GM23248 (cell line): ENCODE measurements at regions not wholly inside any gene's neighbourhood (a gene's known extent, or its start where the extent isn't known, plus 50 kb on each side); places are given as distances from the start of the nearest gene placed in this dataset.

ENCODE experiments used
- DNase-seq: peaks from one replicate; pipeline ENCODE4 v3.0.0-alpha.2; 2015
- H2AFZ ChIP-seq: fragments of 200-600 bp; sonication (generic); 2 replicates; pipeline ENCODE4 v1.6.1; 2016; ENCODE audit warnings: antibody characterized with exemption
- H3F3A ChIP-seq: fragments of 200-600 bp; sonication (generic); 2 replicates; pipeline ENCODE4 v1.6.1; 2016; ENCODE audit warnings: mild to moderate bottlenecking, antibody characterized with exemption, mixed run types; ENCODE audit not compliant: insufficient read depth
- H3K27ac ChIP-seq: fragments of 200-600 bp; sonication (generic); 2 replicates; pipeline ENCODE4 v1.5.1; 2016; ENCODE audit warnings: mild to moderate bottlenecking
- H3K27me3 ChIP-seq: fragments of 200-600 bp; sonication (generic); replicated peaks from 2 replicates; pipeline ENCODE4 v1.6.1; 2016; ENCODE audit warnings: mild to moderate bottlenecking; ENCODE audit not compliant: insufficient read depth
- H3K36me3 ChIP-seq: fragments of 200-600 bp; sonication (generic); 2 replicates; pipeline ENCODE4 v1.6.1; 2016; ENCODE audit warnings: low read depth, mild to moderate bottlenecking
- H3K4me1 ChIP-seq: fragments of 200-600 bp; sonication (generic); 2 replicates; pipeline ENCODE4 v1.6.1; 2016; ENCODE audit warnings: mild to moderate bottlenecking; ENCODE audit not compliant: insufficient read depth
- H3K4me2 ChIP-seq: fragments of 200-600 bp; sonication (generic); one replicate; pipeline ENCODE4 v1.6.1; 2016; ENCODE audit warnings: mild to moderate bottlenecking; ENCODE audit not compliant: unreplicated experiment
- H3K4me3 ChIP-seq: fragments of 200-600 bp; sonication (generic); 2 replicates; pipeline ENCODE4 v1.5.1; 2016; ENCODE audit warnings: mild to moderate bottlenecking
- H3K79me2 ChIP-seq: fragments of 200-600 bp; sonication (generic); 2 replicates; pipeline ENCODE4 v1.6.1; 2016; ENCODE audit warnings: mild to moderate bottlenecking; ENCODE audit not compliant: insufficient read depth
- H3K9ac ChIP-seq: fragments of 200-600 bp; sonication (generic); 2 replicates; pipeline ENCODE4 v1.6.1; 2016; ENCODE audit warnings: mild to moderate bottlenecking
- H3K9me2 ChIP-seq: fragments of 200-600 bp; sonication (generic); 2 replicates; pipeline ENCODE4 v1.6.1; 2016; ENCODE audit warnings: mixed run types, mild to moderate bottlenecking, moderate library complexity; ENCODE audit not compliant: insufficient read depth
- H3K9me3 ChIP-seq: fragments of 200-600 bp; sonication (generic); one replicate; pipeline ENCODE4 v1.6.1; 2017; ENCODE audit warnings: low read depth
- H4K20me1 ChIP-seq: fragments of 200-600 bp; sonication (generic); 2 replicates; pipeline ENCODE4 v1.6.0; 2016; ENCODE audit not compliant: insufficient read depth
- EZH2 ChIP-seq: fragments of 200-600 bp; sonication (generic); IDR thresholded peaks from 2 replicates; pipeline ENCODE4 v1.6.1; 2018; ENCODE audit warnings: antibody characterized with exemption, mild to moderate bottlenecking; ENCODE audit not compliant: insufficient read depth, poor library complexity, severe bottlenecking
- EZH2phosphoT487 ChIP-seq: fragments of 200-600 bp; sonication (generic); IDR thresholded peaks from 2 replicates; pipeline ENCODE4 v1.6.1; 2018; ENCODE audit warnings: antibody characterized with exemption, moderate library complexity, mild to moderate bottlenecking, low read depth; ENCODE audit not compliant: insufficient read depth
- WGBS, 2 experiments: methylation state at CpG; one replicate each; pipeline ENCODE4 v1.1.6; 2015 to 2017; ENCODE audit warnings: low lambda C conversion rate in 2 of 2, low coverage in 1 of 2; ENCODE audit errors: missing lambda C conversion rate in 2 of 2; 5-methylcytosine and 5-hydroxymethylcytosine counted together
- in situ Hi-C: fragments of 300-500 bp; cut with MboI; formaldehyde crosslinking; loops from 2 replicates; pipeline ENCODE4 v1.15.0; 2020

DNA sequence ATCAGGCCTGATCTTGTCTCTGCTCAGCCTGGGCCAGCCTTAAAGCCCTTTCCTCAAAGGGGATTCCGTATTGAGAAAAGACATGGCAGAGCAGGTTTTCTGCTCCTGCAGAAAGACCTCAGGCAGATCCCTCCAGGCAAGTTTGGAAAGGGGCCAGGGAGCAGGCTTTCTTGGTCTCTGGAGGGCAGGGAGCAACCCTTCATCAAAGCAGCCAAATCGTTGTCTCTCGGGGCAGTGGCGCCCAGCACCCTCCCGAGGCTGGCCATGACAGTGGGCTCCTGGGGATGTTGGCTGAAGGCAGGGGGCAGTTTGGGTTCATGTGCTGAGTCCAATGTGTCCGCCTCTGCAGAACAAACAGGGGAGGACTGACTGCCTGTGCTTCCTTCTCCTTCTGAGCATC is 168.4 kb upstream of the WSCD1 start:
- Histone ChIP-seq H3K9me3 (no peaks in the 10 kb centered on the region), H3K27me3 (no peaks in the 10 kb centered on the region), H3K79me2 (no peaks in the 10 kb centered on the region), H3K4me2 (no peak overlapping the region), H4K20me1 (no peaks in the 10 kb centered on the region), H3K36me3 (no peaks in the 10 kb centered on the region), H3F3A (no peaks in the 10 kb centered on the region), H3K9ac (no peak overlapping the region), H3K4me1 (no peaks in the 10 kb centered on the region), H2AFZ (no peak overlapping the region), H3K4me3 (no peak overlapping the region), H3K9me2 (no peaks in the 10 kb centered on the region), H3K27ac (no peak overlapping the region)
- DNase-seq: no peak
- in situ Hi-C loops: no loop called here
- TF ChIP-seq EZH2phosphoT487 (no peak), EZH2 (no peak)
- WGBS, 2 experiments: 30 to 37% methylated on average over 6 of the region's 6 CpGs

GRCh38 chr17:5902181-5903140 is 167.7 kb upstream of the WSCD1 start:
- H3K9me3 ChIP-seq: no peaks in the 10 kb centered on the region

GRCh38 chr17:5911919-5912318 is 158.3 kb upstream of the WSCD1 start:
- no peaks in the 10 kb centered on the region for H3K27me3 ChIP-seq
- H4K20me1 ChIP-seq: no peaks in the 10 kb centered on the region
- no peak overlapping the region for H3K4me2 ChIP-seq
- in situ Hi-C loops: no loop called here
- H3K27ac ChIP-seq: no peak overlapping the region
- H3K4me1 ChIP-seq: no peaks in the 10 kb centered on the region
- no peaks in the 10 kb centered on the region for H3K9me3 ChIP-seq
- no peak overlapping the region for H3K4me3 ChIP-seq
- TF ChIP-seq EZH2 (no peak), EZH2phosphoT487 (no peak)
- DNase-seq: no peak
- H3F3A ChIP-seq: no peaks in the 10 kb centered on the region
- H2AFZ ChIP-seq: no peak overlapping the region
- H3K79me2 ChIP-seq: no peaks in the 10 kb centered on the region
- H3K9me2 ChIP-seq: no peaks in the 10 kb centered on the region
- WGBS, 2 experiments: 0% methylated on average over 1 of the region's 1 CpG
- H3K9ac ChIP-seq: no peak overlapping the region
- H3K36me3 ChIP-seq: no peaks in the 10 kb centered on the region

More at GRCh38 chr17:5902181-5903140, 167.7 kb upstream of the WSCD1 start:
- Histone ChIP-seq H3K4me2 (no peak overlapping the region), H3F3A (no peaks in the 10 kb centered on the region), H3K27me3 (no peaks in the 10 kb centered on the region), H4K20me1 (no peaks in the 10 kb centered on the region), H3K36me3 (no peaks in the 10 kb centered on the region), H3K9ac (no peak overlapping the region), H3K9me2 (no peaks in the 10 kb centered on the region), H3K4me1 (no peaks in the 10 kb centered on the region), H2AFZ (no peak overlapping the region), H3K27ac (no peak overlapping the region), H3K79me2 (no peaks in the 10 kb centered on the region), H3K4me3 (no peak overlapping the region)
- 20 to 23% methylated on average over 19 of the region's 19 CpGs for WGBS, 2 experiments
- TF ChIP-seq EZH2phosphoT487 (no peak), EZH2 (no peak)
- no peak for DNase-seq
- in situ Hi-C loops: no loop called here

- Histone ChIP-seq H4K20me1 (no peaks in the 10 kb centered on the region), H3K79me2 (no peaks in the 10 kb centered on the region), H3K9me2 (no peaks in the 10 kb centered on the region), H3K4me1 (no peaks in the 10 kb centered on the region), H3K27me3 (no peaks in the 10 kb centered on the region), H3F3A (no peaks in the 10 kb centered on the region), H3K4me2 (no peak overlapping the region), H2AFZ (no peak overlapping the region), H3K36me3 (no peaks in the 10 kb centered on the region), H3K9ac (no peak overlapping the region), H3K27ac (no peak overlapping the region), H3K9me3 (no peaks in the 10 kb centered on the region), H3K4me3 (no peak overlapping the region)
- no peak for TF ChIP-seq EZH2phosphoT487
- TF ChIP-seq EZH2: no peak
- DNase-seq: no peak
- in situ Hi-C loops: no loop called here
- 8 to 17% methylated on average over 7 of the region's 7 CpGs for WGBS, 2 experiments
These were observed 157.1 kb upstream of the WSCD1 start for GRCh38 chr17:5913032-5913531.
